ENCODE measurements at regions not wholly inside any gene's neighbourhood (a gene's known extent, or its start where the extent isn't known, plus 50 kb on each side); places are given as distances from the start of the nearest gene placed in this dataset.

GRCh38 chr13:37379841-37380240 is 218.7 kb downstream of the POSTN start:
- Histone ChIP-seq H2BK15ac (ENCODE audit: low read length) (no peak overlapping the region), H3K4ac (ENCODE audit: low read length) (no peak overlapping the region)
- DNase-seq (ENCODE audit: low spot score) = no peak

DNA sequence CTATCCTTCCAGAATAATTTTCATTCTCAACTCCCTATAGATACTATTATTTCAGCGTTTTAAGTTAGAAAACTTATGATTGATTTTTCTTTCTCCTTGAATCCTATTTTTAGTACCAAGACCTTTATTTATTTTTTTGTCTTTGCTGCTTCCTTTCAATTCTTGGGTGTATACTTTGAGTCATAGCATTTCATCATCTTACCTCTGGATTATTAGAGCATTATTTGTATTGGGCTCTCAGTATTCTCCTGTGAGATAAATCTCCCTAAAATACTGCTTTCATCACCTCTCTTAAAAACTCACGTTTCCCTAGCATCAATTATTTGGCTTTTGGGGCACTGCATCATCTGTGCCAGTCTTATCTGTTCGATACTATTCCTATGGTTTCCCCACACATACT is 222.8 kb downstream of the POSTN start:
- no peaks in the 10 kb centered on the region for H3K9me3 ChIP-seq (replicated peaks in 1 of 2; ENCODE audit: control insufficient read depth in 2 of 2, insufficient read depth in 1 of 2, low read depth in 1 of 2, low read length in 2 of 2)
- no peaks in the 10 kb centered on the region for H3K27me3 ChIP-seq (ENCODE audit: control insufficient read depth in 3 of 3, insufficient read depth in 3 of 3, low read depth in 1 of 3, low read length in 3 of 3)
- DNase-seq (ENCODE audit: low spot score) = no peak
- H3K4me1 ChIP-seq (ENCODE audit: control insufficient read depth in 2 of 2, insufficient read depth in 1 of 2, low read depth in 1 of 2, low read length in 2 of 2) = no peaks in the 10 kb centered on the region
- H2BK5ac ChIP-seq (ENCODE audit: low read length) = no peak overlapping the region
- no CpG with 5 or more reads among the region's 3 CpGs for WGBS, 2 donors (ENCODE audit: extremely low coverage in 2 of 2, insufficient read length in 2 of 2, insufficient replicate concordance in 1 of 2)
- H3K79me1 ChIP-seq (ENCODE audit: low read depth, low read length) = no peaks in the 10 kb centered on the region
- no peak overlapping the region for H3K9ac ChIP-seq (ENCODE audit: low read depth, low read length, poor library complexity)
- no peak overlapping the region for H3K4me2 ChIP-seq (ENCODE audit: insufficient read depth, low read length, poor library complexity, severe bottlenecking)
- no peak overlapping the region for H3K27ac ChIP-seq (replicated peaks; ENCODE audit: low read length)
- H2BK15ac ChIP-seq (ENCODE audit: low read length) = no peak overlapping the region
- no peak overlapping the region for H4K91ac ChIP-seq (ENCODE audit: low read depth, low read length, poor library complexity)
- no peaks in the 10 kb centered on the region for H3K36me3 ChIP-seq (replicated peaks in 1 of 2; ENCODE audit: control insufficient read depth in 2 of 2, insufficient read depth in 2 of 2, low read length in 2 of 2)
- no peak overlapping the region for H3K4me3 ChIP-seq (ENCODE audit: low read length in 2 of 2)
- H3K4ac ChIP-seq (ENCODE audit: low read length) = no peak overlapping the region
- no peak overlapping the region for H3K18ac ChIP-seq (ENCODE audit: low read length)
- no peak overlapping the region for H2AFZ ChIP-seq (ENCODE audit: low read length)
- no peak overlapping the region for H2BK12ac ChIP-seq (ENCODE audit: low read length)
- H4K8ac ChIP-seq (ENCODE audit: low read depth, low read length) = no peak overlapping the region
- no peak overlapping the region for H3K14ac ChIP-seq (ENCODE audit: low read length)
- H2BK120ac ChIP-seq (ENCODE audit: low read depth, low read length) = no peak overlapping the region
- no peak overlapping the region for H2AK5ac ChIP-seq (ENCODE audit: low read depth, low read length)
- no peak overlapping the region for H3K23ac ChIP-seq (ENCODE audit: low read depth, low read length, poor library complexity)

More at GRCh38 chr13:37379841-37380240, 218.7 kb downstream of the POSTN start:
- H3K4me1 ChIP-seq (ENCODE audit: control insufficient read depth in 2 of 2, insufficient read depth in 1 of 2, low read depth in 1 of 2, low read length in 2 of 2) = no peaks in the 10 kb centered on the region
- H2AFZ ChIP-seq (ENCODE audit: low read length) = no peak overlapping the region
- no peak overlapping the region for H2BK5ac ChIP-seq (ENCODE audit: low read length)
- no peak overlapping the region for H3K14ac ChIP-seq (ENCODE audit: low read length)
- H3K4me2 ChIP-seq (ENCODE audit: insufficient read depth, low read length, poor library complexity, severe bottlenecking) = no peak overlapping the region
- H2BK12ac ChIP-seq (ENCODE audit: low read length) = no peak overlapping the region
- no peak overlapping the region for H2AK5ac ChIP-seq (ENCODE audit: low read depth, low read length)
- H3K27ac ChIP-seq (replicated peaks; ENCODE audit: low read length) = no peak overlapping the region
- H2BK120ac ChIP-seq (ENCODE audit: low read depth, low read length) = no peak overlapping the region
- no peaks in the 10 kb centered on the region for H3K27me3 ChIP-seq (ENCODE audit: control insufficient read depth in 3 of 3, insufficient read depth in 3 of 3, low read depth in 1 of 3, low read length in 3 of 3)
- no peak overlapping the region for H3K4me3 ChIP-seq (ENCODE audit: low read length in 2 of 2)
- no peak overlapping the region for H3K23ac ChIP-seq (ENCODE audit: low read depth, low read length, poor library complexity)
- H3K36me3 ChIP-seq (replicated peaks in 1 of 2; ENCODE audit: control insufficient read depth in 2 of 2, insufficient read depth in 2 of 2, low read length in 2 of 2) = no peaks in the 10 kb centered on the region
- no peaks in the 10 kb centered on the region for H3K79me1 ChIP-seq (ENCODE audit: low read depth, low read length)
- H3K18ac ChIP-seq (ENCODE audit: low read length) = no peak overlapping the region
- WGBS, 2 donors (ENCODE audit: extremely low coverage in 2 of 2, insufficient read length in 2 of 2, insufficient replicate concordance in 1 of 2) = no CpG with 5 or more reads among the region's 4 CpGs
- H3K9me3 ChIP-seq (replicated peaks in 1 of 2; ENCODE audit: control insufficient read depth in 2 of 2, insufficient read depth in 1 of 2, low read depth in 1 of 2, low read length in 2 of 2) = no peaks in the 10 kb centered on the region
- no peak overlapping the region for H4K91ac ChIP-seq (ENCODE audit: low read depth, low read length, poor library complexity)
- no peak overlapping the region for H4K8ac ChIP-seq (ENCODE audit: low read depth, low read length)
- no peak overlapping the region for H3K9ac ChIP-seq (ENCODE audit: low read depth, low read length, poor library complexity)

DNA sequence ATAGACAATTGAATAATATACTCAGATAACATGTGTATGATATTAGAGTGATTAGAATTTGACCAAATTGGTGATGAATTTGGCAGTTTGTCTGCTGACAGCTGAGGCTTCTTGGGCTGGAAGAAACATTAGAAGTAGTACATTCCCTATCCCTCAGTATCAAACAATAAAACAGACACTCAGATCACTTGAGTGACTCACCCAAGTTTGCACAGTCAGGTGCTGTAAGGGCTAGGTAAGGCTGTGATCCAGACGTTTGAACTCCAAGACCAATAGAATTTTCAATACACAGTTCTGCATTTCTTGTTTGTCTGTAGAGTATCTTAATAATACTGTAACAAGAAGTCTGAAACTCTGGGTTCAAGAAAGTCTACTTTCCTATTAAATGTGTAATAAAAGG is 223.5 kb downstream of the POSTN start:
- WGBS, 2 donors (ENCODE audit: extremely low coverage in 2 of 2, insufficient read length in 2 of 2, insufficient replicate concordance in 1 of 2) = no CpG with 5 or more reads among the region's 1 CpG
- no peak overlapping the region for H2BK120ac ChIP-seq (ENCODE audit: low read depth, low read length)
- no peak overlapping the region for H2BK5ac ChIP-seq (ENCODE audit: low read length)
- no peaks in the 10 kb centered on the region for H3K27me3 ChIP-seq (ENCODE audit: control insufficient read depth in 3 of 3, insufficient read depth in 3 of 3, low read depth in 1 of 3, low read length in 3 of 3)
- no peaks in the 10 kb centered on the region for H3K79me1 ChIP-seq (ENCODE audit: low read depth, low read length)
- no peak for DNase-seq (ENCODE audit: low spot score)
- H4K8ac ChIP-seq (ENCODE audit: low read depth, low read length) = no peak overlapping the region
- H3K4ac ChIP-seq (ENCODE audit: low read length) = no peak overlapping the region
- H2AFZ ChIP-seq (ENCODE audit: low read length) = no peak overlapping the region
- no peak overlapping the region for H3K9ac ChIP-seq (ENCODE audit: low read depth, low read length, poor library complexity)
- H3K4me1 ChIP-seq (ENCODE audit: control insufficient read depth in 2 of 2, insufficient read depth in 1 of 2, low read depth in 1 of 2, low read length in 2 of 2) = peaks cover 0 to 1% of the 10 kb centered on the region in 2 donors
- H3K18ac ChIP-seq (ENCODE audit: low read length) = no peak overlapping the region
- no peak overlapping the region for H3K4me2 ChIP-seq (ENCODE audit: insufficient read depth, low read length, poor library complexity, severe bottlenecking)
- no peak overlapping the region for H2BK12ac ChIP-seq (ENCODE audit: low read length)
- no peak overlapping the region for H3K27ac ChIP-seq (replicated peaks; ENCODE audit: low read length)
- no peak overlapping the region for H3K14ac ChIP-seq (ENCODE audit: low read length)
- no peak overlapping the region for H3K4me3 ChIP-seq (ENCODE audit: low read length in 2 of 2)
- no peak overlapping the region for H2AK5ac ChIP-seq (ENCODE audit: low read depth, low read length)
- H3K9me3 ChIP-seq (replicated peaks in 1 of 2; ENCODE audit: control insufficient read depth in 2 of 2, insufficient read depth in 1 of 2, low read depth in 1 of 2, low read length in 2 of 2) = no peaks in the 10 kb centered on the region
- H4K91ac ChIP-seq (ENCODE audit: low read depth, low read length, poor library complexity) = no peak overlapping the region
- no peaks in the 10 kb centered on the region for H3K36me3 ChIP-seq (replicated peaks in 1 of 2; ENCODE audit: control insufficient read depth in 2 of 2, insufficient read depth in 2 of 2, low read length in 2 of 2)
- no peak overlapping the region for H2BK15ac ChIP-seq (ENCODE audit: low read length)
- H3K23ac ChIP-seq (ENCODE audit: low read depth, low read length, poor library complexity) = no peak overlapping the region

- H3K9me3 ChIP-seq (replicated peaks in 1 of 2; ENCODE audit: control insufficient read depth in 2 of 2, insufficient read depth in 1 of 2, low read depth in 1 of 2, low read length in 2 of 2) = no peaks in the 10 kb centered on the region
- H4K91ac ChIP-seq (ENCODE audit: low read depth, low read length, poor library complexity) = no peak overlapping the region
- no peak for DNase-seq (ENCODE audit: low spot score)
- no peak overlapping the region for H2AFZ ChIP-seq (ENCODE audit: low read length)
- no peak overlapping the region for H3K4me3 ChIP-seq (ENCODE audit: low read length in 2 of 2)
- no peak overlapping the region for H3K27ac ChIP-seq (replicated peaks; ENCODE audit: low read length)
- no peak overlapping the region for H3K18ac ChIP-seq (ENCODE audit: low read length)
- no peak overlapping the region for H3K4ac ChIP-seq (ENCODE audit: low read length)
- no peak overlapping the region for H2BK5ac ChIP-seq (ENCODE audit: low read length)
- no peak overlapping the region for H2BK12ac ChIP-seq (ENCODE audit: low read length)
- no peaks in the 10 kb centered on the region for H3K79me1 ChIP-seq (ENCODE audit: low read depth, low read length)
- H3K9ac ChIP-seq (ENCODE audit: low read depth, low read length, poor library complexity) = no peak overlapping the region
- H3K23ac ChIP-seq (ENCODE audit: low read depth, low read length, poor library complexity) = no peak overlapping the region
- H2BK15ac ChIP-seq (ENCODE audit: low read length) = no peak overlapping the region
- H2AK5ac ChIP-seq (ENCODE audit: low read depth, low read length) = no peak overlapping the region
- no peaks in the 10 kb centered on the region for H3K27me3 ChIP-seq (ENCODE audit: control insufficient read depth in 3 of 3, insufficient read depth in 3 of 3, low read depth in 1 of 3, low read length in 3 of 3)
- no peak overlapping the region for H3K14ac ChIP-seq (ENCODE audit: low read length)
- H3K4me1 ChIP-seq (ENCODE audit: control insufficient read depth in 2 of 2, insufficient read depth in 1 of 2, low read depth in 1 of 2, low read length in 2 of 2) = peaks cover 0 to 3% of the 10 kb centered on the region in 2 donors
- H2BK120ac ChIP-seq (ENCODE audit: low read depth, low read length) = no peak overlapping the region
- H3K36me3 ChIP-seq (replicated peaks in 1 of 2; ENCODE audit: control insufficient read depth in 2 of 2, insufficient read depth in 2 of 2, low read length in 2 of 2) = no peaks in the 10 kb centered on the region
- no peak overlapping the region for H3K4me2 ChIP-seq (ENCODE audit: insufficient read depth, low read length, poor library complexity, severe bottlenecking)
- no CpG with 5 or more reads among the region's 4 CpGs for WGBS, 2 donors (ENCODE audit: extremely low coverage in 2 of 2, insufficient read length in 2 of 2, insufficient replicate concordance in 1 of 2)
- no peak overlapping the region for H4K8ac ChIP-seq (ENCODE audit: low read depth, low read length)
Measured at GRCh38 chr13:37369616-37370015, 229.0 kb downstream of the POSTN start.
